ENCODE measurements at regions not wholly inside any gene's neighbourhood (a gene's known extent, or its start where the extent isn't known, plus 50 kb on each side); places are given as distances from the start of the nearest gene placed in this dataset.
"Not testable (repeated sequence)": the region's sequence is repeated elsewhere in the genome, so short reads cannot be mapped to it uniquely, and the experiment has no call there.

- DNase-seq (ENCODE audit: low read depth), result no peak
- no peak overlapping the region for H3K4me3 ChIP-seq (replicated peaks; ENCODE audit: low read depth, low read length)
- no peak for TF ChIP-seq CTCF (IDR thresholded peaks at IDR 0.05; ENCODE audit: low read length, missing control alignments)
Observed at GRCh38 chr17:83171661-83172060, 92.3 kb downstream of the METRNL start.

- not testable (repeated sequence) for H3K4me3 ChIP-seq (replicated peaks; ENCODE audit: low read depth, low read length); DNase-seq (ENCODE audit: low read depth)
Observed at GRCh38 chr17:83172099-83172498, 92.7 kb downstream of the METRNL start.

- not testable (repeated sequence) for DNase-seq (ENCODE audit: low read depth)
Observed at GRCh38 chr17:83172646-83173045, 93.2 kb downstream of the METRNL start.

GRCh38 chr17:83173180-83173913 lies 93.9 kb downstream of the METRNL start:
- H3K4me3 ChIP-seq (replicated peaks; ENCODE audit: low read depth, low read length); DNase-seq (ENCODE audit: low read depth): not testable (repeated sequence)

More at GRCh38 chr17:83172646-83173045, 93.2 kb downstream of the METRNL start:
- not testable (repeated sequence) for H3K4me3 ChIP-seq (replicated peaks; ENCODE audit: low read depth, low read length)

- no peak for DNase-seq (ENCODE audit: low read depth)
- TF ChIP-seq CTCF (IDR thresholded peaks at IDR 0.05; ENCODE audit: low read length, missing control alignments), result no peak
- H3K4me3 ChIP-seq (replicated peaks; ENCODE audit: low read depth, low read length), result no peak overlapping the region
Observed at GRCh38 chr17:83173914-83174361, 94.5 kb downstream of the METRNL start.

- no peak for DNase-seq (ENCODE audit: low read depth)
- H3K4me3 ChIP-seq (replicated peaks; ENCODE audit: low read depth, low read length), result no peak overlapping the region
- TF ChIP-seq CTCF (IDR thresholded peaks at IDR 0.05; ENCODE audit: low read length, missing control alignments), result no peak
Observed at GRCh38 chr17:83174362-83175118, 95.1 kb downstream of the METRNL start.

- H3K4me3 ChIP-seq (replicated peaks; ENCODE audit: low read depth, low read length), result no peak overlapping the region
- no peak for DNase-seq (ENCODE audit: low read depth)
- TF ChIP-seq CTCF (IDR thresholded peaks at IDR 0.05; ENCODE audit: low read length, missing control alignments), result no peak
Observed at GRCh38 chr17:83175119-83175821, 95.9 kb downstream of the METRNL start.

GRCh38 chr17:83175822-83176622 lies 96.6 kb downstream of the METRNL start:
- TF ChIP-seq CTCF (IDR thresholded peaks at IDR 0.05; ENCODE audit: low read length, missing control alignments), result no peak
- no peak for DNase-seq (ENCODE audit: low read depth)
- no peak overlapping the region for H3K4me3 ChIP-seq (replicated peaks; ENCODE audit: low read depth, low read length)
